ENCODE measurements at regions not wholly inside any gene's neighbourhood (a gene's known extent, or its start where the extent isn't known, plus 50 kb on each side); places are given as distances from the start of the nearest gene placed in this dataset.

- TF ChIP-seq POLR2AphosphoS5 (IDR thresholded peaks at IDR 0.05; ENCODE audit: low read depth, low read length) (no peak), POLR2A (IDR thresholded peaks at IDR 0.05; ENCODE audit: low read depth, low read length) (no peak)
Measured at GRCh38 chr10:4069491-4069890, 284.5 kb upstream of the KLF6 start.
